Vagina (tissue), 2 donors: ENCODE measurements at regions not wholly inside any gene's neighbourhood (a gene's known extent, or its start where the extent isn't known, plus 50 kb on each side); places are given as distances from the start of the nearest gene placed in this dataset.

Experiments used
- CTCF ChIP-seq, 3 experiments: fragments of 450-650 bp in 2 of 3; fragments of 200-600 bp in 1 of 3; sonication (generic) in 1 of 3; IDR thresholded peaks; one replicate each; pipeline ENCODE4 v1.5.1; 2017 to 2019; ENCODE audit warnings: antibody characterized with exemption in 3 of 3, mild to moderate bottlenecking in 2 of 3, moderate library complexity in 2 of 3
- POLR2A ChIP-seq, 2 donors: fragments of 450-650 bp; IDR thresholded peaks; one replicate each; pipeline ENCODE4 v1.6.1; 2017; ENCODE audit warnings: antibody characterized with exemption in 2 of 2, mild to moderate bottlenecking in 2 of 2, moderate library complexity in 2 of 2

- no peak for TF ChIP-seq CTCF (IDR thresholded peaks at IDR 0.05)
- no peak for TF ChIP-seq POLR2A (IDR thresholded peaks at IDR 0.05)
Measured at GRCh38 chr15:60226924-60227323, 170.9 kb downstream of the ANXA2 start.
